ENCODE measurements at regions not wholly inside any gene's neighbourhood (a gene's known extent, or its start where the extent isn't known, plus 50 kb on each side); places are given as distances from the start of the nearest gene placed in this dataset.
A peak's percentile ranks its signal among the peaks of the same experiment; 100 is the strongest.

DNA sequence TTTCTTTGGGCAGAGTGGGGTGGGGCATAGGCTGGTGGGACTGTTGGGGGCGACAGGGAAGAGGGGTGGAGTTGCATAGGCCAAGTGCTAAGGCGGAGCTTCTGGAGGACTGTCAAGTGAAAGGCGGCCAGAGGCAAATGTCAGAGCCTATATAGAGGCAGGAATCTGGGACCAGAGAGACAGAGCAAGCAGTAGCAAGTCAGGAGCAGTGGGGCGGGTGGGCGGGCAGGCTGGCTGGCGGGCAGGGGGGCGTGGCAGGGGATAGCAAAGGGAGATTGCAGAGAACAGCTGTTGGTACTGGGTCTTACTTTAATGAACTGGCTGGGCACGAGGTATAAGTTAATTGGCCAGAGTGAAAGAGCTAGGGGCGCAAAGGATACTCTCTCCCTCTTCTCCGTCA is 89.8 kb downstream of the RTL9 start:
- TF ChIP-seq CTCF (IDR thresholded peaks at IDR 0.05; ENCODE audit: low read depth, low read length) = no peak
- no peak overlapping the region for H3K4me3 ChIP-seq (ENCODE audit: low read depth, low read length)

DNA sequence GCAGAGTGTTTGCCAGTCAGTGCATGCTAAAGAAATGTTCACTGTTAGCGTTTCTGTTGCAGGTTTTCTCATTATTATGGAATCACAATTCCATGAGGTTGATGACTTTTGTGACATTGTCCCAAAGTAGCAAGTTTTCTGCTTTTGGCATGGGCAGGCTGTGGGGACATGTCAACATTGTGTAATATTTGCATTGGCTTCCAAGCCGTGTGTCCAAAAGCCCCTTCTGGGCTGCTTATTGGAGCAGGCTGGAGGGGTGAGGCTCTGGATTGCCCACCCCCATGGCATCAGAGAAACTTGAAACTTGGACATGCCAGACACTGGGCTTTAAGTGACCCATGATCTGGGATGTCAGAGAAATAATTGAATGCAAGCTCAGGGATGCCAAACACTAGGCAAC is 90.7 kb downstream of the RTL9 start:
- no peak for TF ChIP-seq CTCF (IDR thresholded peaks at IDR 0.05; ENCODE audit: low read depth, low read length)
- H3K4me3 ChIP-seq (ENCODE audit: low read depth, low read length) = no peak overlapping the region

DNA sequence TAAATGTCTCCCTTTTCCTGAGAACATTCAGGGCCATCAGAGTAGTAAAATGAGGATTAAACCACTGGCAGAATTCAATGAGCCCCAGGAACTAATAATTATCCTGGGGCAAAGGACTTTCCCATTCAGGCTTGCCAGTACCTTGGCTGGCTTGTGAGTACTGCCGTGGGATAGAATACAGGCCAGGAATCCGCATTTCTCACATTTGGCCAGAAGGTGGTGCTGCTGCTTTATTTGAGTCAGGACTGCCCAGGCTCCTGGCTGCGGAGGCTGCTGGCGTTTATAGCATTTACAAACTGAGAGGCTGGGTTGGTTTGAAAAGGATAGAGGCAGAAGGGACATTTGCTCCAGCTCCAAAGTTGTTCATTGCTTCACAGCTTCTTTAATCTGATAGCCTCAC is 91.4 kb downstream of the RTL9 start:
- H3K4me3 ChIP-seq (ENCODE audit: low read depth, low read length) = no peak overlapping the region
- TF ChIP-seq CTCF (IDR thresholded peaks at IDR 0.05; ENCODE audit: low read depth, low read length) = peak; percentile 61

GRCh38 chrX:110454336-110454735 is 95.7 kb downstream of the RTL9 start:
- no peak overlapping the region for H3K4me3 ChIP-seq (ENCODE audit: low read depth, low read length)
- no peak for TF ChIP-seq CTCF (IDR thresholded peaks at IDR 0.05; ENCODE audit: low read depth, low read length)

- no peak for TF ChIP-seq CTCF (IDR thresholded peaks at IDR 0.05; ENCODE audit: low read depth, low read length)
- no peak overlapping the region for H3K4me3 ChIP-seq (ENCODE audit: low read depth, low read length)
Measured at GRCh38 chrX:110462957-110463356, 104.3 kb downstream of the RTL9 start.

GRCh38 chrX:110466790-110467189 is 108.1 kb downstream of the RTL9 start:
- no peak for TF ChIP-seq CTCF (IDR thresholded peaks at IDR 0.05; ENCODE audit: low read depth, low read length)
- H3K4me3 ChIP-seq (ENCODE audit: low read depth, low read length) = no peak overlapping the region

DNA sequence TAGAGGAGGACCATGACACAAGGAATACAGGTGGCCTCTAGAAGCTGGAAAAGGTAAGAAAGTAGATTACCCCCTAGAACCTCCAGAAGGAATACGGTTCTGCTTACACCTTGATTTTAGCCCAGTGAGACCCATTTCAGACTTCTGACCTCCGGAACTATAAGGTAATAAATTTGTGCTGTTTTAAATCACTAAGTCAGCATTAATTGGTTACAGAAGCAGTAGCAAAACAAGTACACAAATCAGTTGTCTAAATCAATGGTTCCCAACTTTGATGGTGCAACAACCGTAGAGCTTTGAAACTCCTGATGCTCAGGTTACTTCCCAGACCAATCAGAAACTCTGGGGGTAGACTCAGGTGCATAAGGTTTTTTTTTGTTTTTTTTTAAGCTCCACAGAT is 113.6 kb downstream of the RTL9 start:
- no peak for TF ChIP-seq CTCF (IDR thresholded peaks at IDR 0.05; ENCODE audit: low read depth, low read length)
- H3K4me3 ChIP-seq (ENCODE audit: low read depth, low read length) = no peak overlapping the region
